ENCODE measurements at regions not wholly inside any gene's neighbourhood (a gene's known extent, or its start where the extent isn't known, plus 50 kb on each side); places are given as distances from the start of the nearest gene placed in this dataset.
A peak's percentile ranks its signal among the peaks of the same experiment; 100 is the strongest.

DNA sequence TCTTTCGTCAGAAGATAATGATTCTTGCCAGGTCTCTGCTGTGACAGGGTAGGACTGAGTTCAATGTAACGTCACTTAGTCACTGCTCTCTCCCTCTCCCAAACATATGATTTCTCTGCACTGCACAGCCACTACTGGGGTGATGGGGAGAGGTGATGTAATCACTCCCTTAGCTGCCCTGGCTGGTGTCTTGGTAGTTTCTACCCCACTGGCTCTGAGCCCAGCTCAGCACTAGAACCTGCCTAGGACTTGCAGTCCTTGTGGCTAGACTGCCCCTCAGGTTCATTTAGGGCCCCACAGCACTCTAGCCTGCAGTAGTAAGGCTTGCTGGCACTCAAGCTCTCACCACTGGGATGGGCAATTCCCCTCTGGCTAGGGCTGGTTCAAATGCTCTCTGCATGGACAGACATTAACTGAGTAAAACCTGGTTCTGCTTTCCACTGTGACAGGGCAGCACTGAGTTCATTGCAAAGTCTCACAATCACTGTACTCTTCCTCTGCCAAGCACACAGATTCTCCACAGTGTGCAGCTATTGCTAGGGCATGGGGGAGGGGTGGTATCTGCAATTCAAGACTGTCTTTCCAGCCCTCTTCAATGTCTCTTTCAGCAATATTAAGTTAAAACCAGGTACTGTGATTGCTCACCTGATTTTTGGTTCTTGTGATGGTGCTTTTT lies 571.4 kb upstream of the FAT3 start:
- H3K36me3 ChIP-seq (ENCODE audit: insufficient read depth, low read length) = no peaks in the 10 kb centered on the region
- no peak overlapping the region for H3K4me3 Mint-ChIP-seq
- H3K27me3 Mint-ChIP-seq = no peaks in the 10 kb centered on the region
- no peak overlapping the region for H3K27ac Mint-ChIP-seq
- peaks cover 1 to 41% (median 10%) of the 10 kb centered on the region in 5 donors for H3K9me3 Mint-ChIP-seq
- H3K9me3 ChIP-seq (ENCODE audit: low read length) = no peaks in the 10 kb centered on the region
- no peaks in the 10 kb centered on the region for H3K27me3 ChIP-seq (ENCODE audit: insufficient read depth, low read length, poor library complexity, severe bottlenecking)
- no peaks in the 10 kb centered on the region for H3K4me1 ChIP-seq (ENCODE audit: insufficient read depth, low read length)
- ChIA-PET CTCF (no interaction called here), POLR2A (no interaction called here)
- no peak overlapping the region for H3K4me3 ChIP-seq (ENCODE audit: low read length)
- H3K4me1 Mint-ChIP-seq = no peaks in the 10 kb centered on the region
- no peak for DNase-seq
- H3K27ac ChIP-seq (ENCODE audit: low read depth, low read length) = no peak overlapping the region
- no peaks in the 10 kb centered on the region for H3K36me3 Mint-ChIP-seq

DNA sequence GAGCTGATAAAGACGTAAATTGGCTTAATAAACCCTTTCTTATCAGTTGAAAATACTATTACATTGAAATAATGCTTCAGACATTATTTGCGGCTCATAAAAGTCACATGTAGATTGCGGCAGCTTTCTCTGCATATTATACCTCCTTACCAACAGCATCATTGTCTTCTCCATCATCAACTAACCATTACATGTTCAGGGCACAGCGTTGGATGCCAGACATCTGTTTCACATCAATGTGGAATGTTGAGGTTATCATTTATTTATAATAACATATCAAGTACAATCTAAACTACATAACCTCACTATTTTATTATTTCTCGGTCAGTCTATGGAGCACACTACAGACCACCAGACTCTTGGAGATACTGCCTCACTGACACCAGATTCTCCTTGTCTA lies 573.8 kb upstream of the FAT3 start:
- Histone ChIP-seq H3K9me3 (ENCODE audit: low read length) (no peaks in the 10 kb centered on the region), H3K27ac (ENCODE audit: low read depth, low read length) (no peak overlapping the region), H3K4me1 (ENCODE audit: insufficient read depth, low read length) (no peaks in the 10 kb centered on the region), H3K4me3 (ENCODE audit: low read length) (no peak overlapping the region), H3K36me3 (ENCODE audit: insufficient read depth, low read length) (no peaks in the 10 kb centered on the region), H3K27me3 (ENCODE audit: insufficient read depth, low read length, poor library complexity, severe bottlenecking) (no peaks in the 10 kb centered on the region)
- ChIA-PET CTCF (no interaction called here), POLR2A (no interaction called here)
- peaks cover 2 to 30% (median 5%) of the 10 kb centered on the region in 5 donors for H3K9me3 Mint-ChIP-seq
- H3K36me3 Mint-ChIP-seq = no peaks in the 10 kb centered on the region
- no peak overlapping the region for H3K27ac Mint-ChIP-seq
- no peaks in the 10 kb centered on the region for H3K4me1 Mint-ChIP-seq
- no peak for DNase-seq
- no peak overlapping the region for H3K4me3 Mint-ChIP-seq
- no peaks in the 10 kb centered on the region for H3K27me3 Mint-ChIP-seq

DNA sequence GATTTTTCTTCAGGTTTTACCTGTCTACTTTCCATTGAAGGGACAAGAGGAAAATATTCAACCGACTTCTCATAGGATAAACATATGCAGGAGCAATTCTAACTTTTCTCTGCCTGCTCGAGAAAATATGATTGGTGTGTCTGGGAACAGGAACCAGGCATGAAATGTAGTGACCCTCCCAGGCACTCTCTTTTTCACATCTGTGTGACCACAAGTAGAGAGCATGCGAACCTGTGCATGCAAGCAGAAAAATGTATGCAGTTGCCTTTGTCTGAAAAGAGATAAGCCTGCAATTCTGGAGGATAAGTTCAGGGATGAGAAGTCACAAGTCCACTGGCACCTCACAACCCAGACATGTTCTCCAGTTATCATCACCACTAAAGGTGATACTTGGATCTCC lies 583.5 kb upstream of the FAT3 start:
- H3K4me3 ChIP-seq (ENCODE audit: low read length) = no peak overlapping the region
- H3K4me1 ChIP-seq (ENCODE audit: insufficient read depth, low read length) = no peaks in the 10 kb centered on the region
- no peaks in the 10 kb centered on the region for H3K27me3 Mint-ChIP-seq
- POLR2A ChIA-PET = no interaction called here
- no peaks in the 10 kb centered on the region for H3K27me3 ChIP-seq (ENCODE audit: insufficient read depth, low read length, poor library complexity, severe bottlenecking)
- H3K36me3 ChIP-seq (ENCODE audit: insufficient read depth, low read length) = no peaks in the 10 kb centered on the region
- no peak overlapping the region for H3K4me3 Mint-ChIP-seq
- no peak for DNase-seq
- peaks cover 5 to 33% (median 14%) of the 10 kb centered on the region in 5 donors for H3K9me3 Mint-ChIP-seq
- no peaks in the 10 kb centered on the region for H3K4me1 Mint-ChIP-seq
- no peak overlapping the region for H3K27ac ChIP-seq (ENCODE audit: low read depth, low read length)
- H3K9me3 ChIP-seq (ENCODE audit: low read length) = no peaks in the 10 kb centered on the region
- CTCF ChIA-PET = no interaction called here
- no peak overlapping the region for H3K27ac Mint-ChIP-seq
- no peaks in the 10 kb centered on the region for H3K36me3 Mint-ChIP-seq

DNA sequence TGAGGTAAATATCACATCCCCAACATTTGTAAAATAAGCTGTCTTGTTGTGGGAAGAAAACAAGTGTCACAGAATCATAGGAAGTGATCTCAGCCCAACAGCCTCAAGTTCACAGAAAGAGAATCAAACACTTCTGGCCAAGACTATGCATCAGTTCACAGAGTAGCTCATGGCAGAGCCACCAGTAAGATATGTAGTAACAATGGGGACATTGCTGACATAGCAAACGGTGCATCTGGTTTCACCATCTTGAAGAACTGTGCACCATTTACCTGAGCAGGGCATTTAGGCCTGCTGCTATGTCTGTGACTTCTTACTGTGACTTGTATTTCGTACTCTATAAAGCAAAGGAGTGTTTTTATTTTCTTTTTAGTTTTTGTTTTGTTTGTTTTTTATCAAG lies 585.3 kb upstream of the FAT3 start:
- no peak overlapping the region for H3K4me3 Mint-ChIP-seq
- H3K27me3 Mint-ChIP-seq = no peaks in the 10 kb centered on the region
- no peak overlapping the region for H3K27ac ChIP-seq (ENCODE audit: low read depth, low read length)
- no peaks in the 10 kb centered on the region for H3K4me1 Mint-ChIP-seq
- no peaks in the 10 kb centered on the region for H3K36me3 Mint-ChIP-seq
- ChIA-PET POLR2A (no interaction called here), CTCF (no interaction called here)
- no peak for DNase-seq
- H3K27ac Mint-ChIP-seq = no peak overlapping the region
- no peaks in the 10 kb centered on the region for H3K9me3 ChIP-seq (ENCODE audit: low read length)
- no peaks in the 10 kb centered on the region for H3K4me1 ChIP-seq (ENCODE audit: insufficient read depth, low read length)
- peaks cover 5 to 33% (median 15%) of the 10 kb centered on the region in 5 donors for H3K9me3 Mint-ChIP-seq
- no peak overlapping the region for H3K4me3 ChIP-seq (ENCODE audit: low read length)
- no peaks in the 10 kb centered on the region for H3K27me3 ChIP-seq (ENCODE audit: insufficient read depth, low read length, poor library complexity, severe bottlenecking)
- H3K36me3 ChIP-seq (ENCODE audit: insufficient read depth, low read length) = no peaks in the 10 kb centered on the region

DNA sequence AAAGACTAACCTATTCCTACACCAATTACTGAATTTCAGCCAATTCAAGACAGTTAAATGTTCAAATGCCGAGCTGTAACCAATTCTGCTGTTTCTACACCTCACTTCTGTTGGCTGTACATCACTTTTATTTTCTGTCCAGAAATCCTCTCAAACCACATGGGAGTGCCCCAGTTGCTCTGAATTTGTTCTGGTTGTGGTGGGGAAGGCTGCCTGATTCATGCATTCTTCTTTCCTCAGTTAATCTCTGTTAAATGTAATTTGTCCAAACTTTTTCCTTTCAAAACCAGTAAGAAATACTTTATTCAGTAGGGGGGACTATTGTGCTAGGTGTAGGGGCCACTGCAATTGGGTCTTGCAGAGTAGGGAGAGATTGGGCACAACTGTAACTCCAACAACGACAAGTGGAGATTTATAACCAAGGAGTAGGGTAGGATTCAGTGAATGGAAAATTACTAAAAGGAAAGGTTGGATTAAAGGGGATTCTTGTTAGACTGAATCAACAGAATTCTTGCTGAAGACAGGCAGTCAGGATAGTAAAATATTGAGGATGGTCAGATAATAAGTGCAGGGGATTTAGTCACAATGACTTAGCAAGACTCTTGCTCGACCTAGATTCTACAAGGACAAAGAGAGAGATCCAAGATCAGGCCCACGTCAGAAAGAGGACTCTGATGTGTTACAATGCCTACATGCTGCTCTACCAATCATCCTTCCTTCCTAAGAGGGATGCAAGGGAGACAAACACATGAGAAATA lies 593.5 kb upstream of the FAT3 start:
- POLR2A ChIA-PET = no interaction called here
- H3K4me3 ChIP-seq (ENCODE audit: low read length) = no peak overlapping the region
- H3K27ac Mint-ChIP-seq = no peak overlapping the region

DNA sequence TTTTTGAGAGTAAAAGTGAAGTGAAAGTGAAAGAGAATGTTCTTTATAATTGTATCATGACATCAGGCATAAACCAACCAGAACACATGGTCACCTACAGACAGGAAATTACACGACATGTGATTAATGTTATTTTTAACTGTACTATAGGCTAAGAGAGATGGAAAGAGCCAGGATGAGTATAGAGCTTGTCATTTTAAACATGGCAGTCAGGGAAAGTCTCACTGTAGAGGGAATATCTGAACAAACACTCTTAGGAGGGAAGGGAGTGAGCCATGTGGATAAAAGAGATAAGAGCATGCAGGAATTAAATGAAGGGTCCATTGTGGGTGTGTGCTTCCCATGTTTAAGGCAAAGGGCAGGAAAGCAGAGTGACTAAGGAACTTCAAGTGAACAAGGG lies 599.1 kb upstream of the FAT3 start:
- Histone ChIP-seq H3K36me3 (ENCODE audit: insufficient read depth, low read length) (no peaks in the 10 kb centered on the region), H3K27me3 (ENCODE audit: insufficient read depth, low read length, poor library complexity, severe bottlenecking) (no peaks in the 10 kb centered on the region), H3K4me1 (ENCODE audit: insufficient read depth, low read length) (no peaks in the 10 kb centered on the region), H3K27ac (ENCODE audit: low read depth, low read length) (peak overlapping the region; percentile 11), H3K9me3 (ENCODE audit: low read length) (no peaks in the 10 kb centered on the region), H3K4me3 (ENCODE audit: low read length) (no peak overlapping the region)
- Mint-ChIP-seq H3K27ac (no peak overlapping the region), H3K4me3 (no peak overlapping the region), H3K9me3 (peaks cover 5 to 20% (median 13%) of the 10 kb centered on the region in 5 donors), H3K4me1 (no peaks in the 10 kb centered on the region), H3K36me3 (no peaks in the 10 kb centered on the region), H3K27me3 (no peaks in the 10 kb centered on the region)
- CTCF ChIA-PET = no interaction called here
- POLR2A ChIA-PET = no interaction called here
- DNase-seq = no peak

More for the DNA sequence above, 593.5 kb upstream of the FAT3 start:
- Histone ChIP-seq H3K9me3 (ENCODE audit: low read length) (no peaks in the 10 kb centered on the region), H3K27ac (ENCODE audit: low read depth, low read length) (no peak overlapping the region), H3K4me1 (ENCODE audit: insufficient read depth, low read length) (no peaks in the 10 kb centered on the region), H3K36me3 (ENCODE audit: insufficient read depth, low read length) (no peaks in the 10 kb centered on the region), H3K27me3 (ENCODE audit: insufficient read depth, low read length, poor library complexity, severe bottlenecking) (no peaks in the 10 kb centered on the region)
- no peak overlapping the region for H3K4me3 Mint-ChIP-seq
- H3K36me3 Mint-ChIP-seq = no peaks in the 10 kb centered on the region
- H3K27me3 Mint-ChIP-seq = no peaks in the 10 kb centered on the region
- DNase-seq = no peak
- H3K4me1 Mint-ChIP-seq = no peaks in the 10 kb centered on the region
- peaks cover 1 to 18% (median 8%) of the 10 kb centered on the region in 5 donors for H3K9me3 Mint-ChIP-seq
- CTCF ChIA-PET = no interaction called here

DNA sequence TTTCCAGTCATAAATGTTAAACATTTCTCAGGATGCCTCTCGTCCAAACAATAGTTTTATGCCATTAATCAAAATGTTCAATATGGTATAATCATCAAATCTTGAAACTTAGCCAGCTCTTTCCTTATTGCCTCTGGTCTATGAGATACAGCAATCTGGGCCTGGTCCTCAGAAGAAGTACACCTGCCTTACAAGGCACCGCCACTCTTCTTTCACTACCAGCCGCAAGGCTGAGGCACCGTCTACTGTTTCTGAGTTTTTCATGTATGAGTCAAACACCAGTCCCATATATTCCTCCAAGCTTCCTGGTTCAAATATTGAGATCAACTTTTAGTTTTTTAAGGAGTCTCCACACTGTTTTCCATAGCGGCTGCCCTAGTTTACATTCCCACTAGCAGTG lies 600.6 kb upstream of the FAT3 start:
- Histone ChIP-seq H3K4me1 (ENCODE audit: insufficient read depth, low read length) (no peaks in the 10 kb centered on the region), H3K4me3 (ENCODE audit: low read length) (no peak overlapping the region), H3K36me3 (ENCODE audit: insufficient read depth, low read length) (no peaks in the 10 kb centered on the region), H3K9me3 (ENCODE audit: low read length) (no peaks in the 10 kb centered on the region), H3K27ac (ENCODE audit: low read depth, low read length) (no peak overlapping the region), H3K27me3 (ENCODE audit: insufficient read depth, low read length, poor library complexity, severe bottlenecking) (no peaks in the 10 kb centered on the region)
- Mint-ChIP-seq H3K4me1 (no peaks in the 10 kb centered on the region), H3K9me3 (peaks cover 5 to 23% (median 16%) of the 10 kb centered on the region in 5 donors), H3K27me3 (no peaks in the 10 kb centered on the region), H3K36me3 (no peaks in the 10 kb centered on the region), H3K4me3 (no peak overlapping the region), H3K27ac (no peak overlapping the region)
- DNase-seq = no peak
- POLR2A ChIA-PET = no interaction called here
- CTCF ChIA-PET = no interaction called here

DNA sequence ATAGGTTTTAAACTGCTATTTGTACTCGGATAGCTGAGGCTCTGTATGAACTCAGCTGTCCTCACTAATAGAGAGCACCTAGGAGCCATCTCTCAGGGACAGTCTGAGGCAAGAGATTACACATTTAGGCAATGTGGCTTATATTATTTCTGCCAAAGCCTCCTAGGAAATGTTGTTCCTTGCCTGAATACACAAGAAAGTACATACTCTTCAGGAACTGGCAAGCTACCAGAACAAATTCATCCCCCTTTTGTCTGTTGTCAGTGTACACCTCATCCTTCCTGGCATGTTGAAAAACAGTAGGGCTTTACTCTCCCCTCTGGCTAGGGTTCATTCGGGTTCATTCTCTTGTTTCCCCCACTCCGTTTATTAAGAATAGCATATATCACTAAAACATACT lies 615.9 kb upstream of the FAT3 start:
- POLR2A ChIA-PET = no interaction called here
- H3K4me1 Mint-ChIP-seq = no peaks in the 10 kb centered on the region

More for the DNA sequence above, 615.9 kb upstream of the FAT3 start:
- peaks cover 0 to 2% (median 0%) of the 10 kb centered on the region in 3 donors for H3K36me3 Mint-ChIP-seq
- Histone ChIP-seq H3K9me3 (ENCODE audit: low read length) (peaks cover 4% of the 10 kb centered on the region), H3K4me1 (ENCODE audit: insufficient read depth, low read length) (no peaks in the 10 kb centered on the region), H3K4me3 (ENCODE audit: low read length) (no peak overlapping the region), H3K27me3 (ENCODE audit: insufficient read depth, low read length, poor library complexity, severe bottlenecking) (no peaks in the 10 kb centered on the region), H3K27ac (ENCODE audit: low read depth, low read length) (no peak overlapping the region), H3K36me3 (ENCODE audit: insufficient read depth, low read length) (no peaks in the 10 kb centered on the region)
- no peaks in the 10 kb centered on the region for H3K27me3 Mint-ChIP-seq
- CTCF ChIA-PET = no interaction called here
- H3K4me3 Mint-ChIP-seq = no peak overlapping the region
- peaks cover 0 to 14% (median 9%) of the 10 kb centered on the region in 5 donors for H3K9me3 Mint-ChIP-seq
- no peak overlapping the region for H3K27ac Mint-ChIP-seq
- DNase-seq = no peak

All from CD8-positive, alpha-beta memory T cell (primary cell).